HepG2 (cell line): ENCODE measurements at regions not wholly inside any gene's neighbourhood (a gene's known extent, or its start where the extent isn't known, plus 50 kb on each side); places are given as distances from the start of the nearest gene placed in this dataset.

Source experiments
- ATAC-seq: fragments of 200-7000 bp; cut with Tn5 transposase; 3 replicates; pipeline ENCODE4 v1.9.1; 2020; ENCODE audit warnings: mild to moderate bottlenecking, moderate library complexity
- BruUV-seq: library from RNA; stranded (reverse); fragments of 400-500 nt; replicated peaks from 2 replicates; lab custom pipeline; 2021; lab: Mats Ljungman, UMichigan
- CTCF ChIA-PET: fragments of 300-600 bp; formaldehyde crosslinking; extraction: SDS; loops from one replicate; lab custom pipeline; 2021; ENCODE audit warnings: low total read pairs, inconsistent platforms, low intra/inter-chr PET ratio; lab: Yijun Ruan, JAX
- POLR2A ChIA-PET: fragments of 350-600 bp; sonication (Branson Sonifier 250); formaldehyde crosslinking; loops from one replicate; lab custom pipeline; 2020; ENCODE audit warnings: antibody characterized with exemption, inconsistent platforms; lab: Yijun Ruan, JAX
- DNase-seq: peaks from one replicate; pipeline ENCODE4 v3.0.0-alpha.2; 2015; ENCODE audit warnings: low spot score
- FAIRE-seq: peaks from 3 replicates; lab custom pipeline; 2011; peaks lifted over from hg19 to GRCh38; lab: Jason Lieb, UNC
- H2AFZ ChIP-seq: one replicate; pipeline ENCODE4 v1.6.1; 2011; ENCODE audit warnings: low read length, inconsistent platforms
- H3K27ac ChIP-seq: fragments of 300-600 bp; 3 replicates; pipeline ENCODE4 v1.8.0; 2011; ENCODE audit warnings: mixed run types, mild to moderate bottlenecking, mixed read lengths, low read length, inconsistent platforms; ENCODE audit not compliant: insufficient read depth; ENCODE audit errors: extremely low read length
- H3K27me3 ChIP-seq, 2 experiments: fragments of 200-600 bp in 1 of 2; 2 replicates in 1 of 2; 3 replicates in 1 of 2; pipeline versions ENCODE4 v1.6.0 to v1.8.0; 2011; ENCODE audit warnings: low read length in 2 of 2, mild to moderate bottlenecking in 2 of 2, moderate library complexity in 2 of 2, inconsistent platforms in 1 of 2; ENCODE audit not compliant: insufficient read depth in 2 of 2, control insufficient read depth in 1 of 2
- H3K36me3 ChIP-seq, 2 experiments: fragments of 200-600 bp in 1 of 2; replicated peaks in 1 of 2; 2 replicates in 1 of 2; 3 replicates in 1 of 2; pipeline versions ENCODE4 v1.5.1 to v1.8.0; 2011; ENCODE audit warnings: low read length in 2 of 2, inconsistent platforms in 1 of 2; ENCODE audit not compliant: insufficient read depth in 2 of 2, control insufficient read depth in 1 of 2
- H3K4me1 ChIP-seq: 2 replicates; pipeline ENCODE4 v1.5.1; 2012; ENCODE audit warnings: low read length, inconsistent platforms; ENCODE audit not compliant: insufficient read depth
- H3K4me2 ChIP-seq: 2 replicates; pipeline ENCODE4 v1.6.0; 2011; ENCODE audit warnings: low read depth, low read length, inconsistent platforms
- H3K4me3 ChIP-seq, 3 experiments: fragments of 200-600 bp in 1 of 3; sonication (generic), shearing (Covaris generic) in 1 of 3; replicated peaks in 1 of 3; 2 replicates each; pipeline ENCODE4 v1.5.1; 2011 to 2016; ENCODE audit warnings: low read length in 3 of 3, inconsistent platforms in 2 of 3, low read depth in 2 of 3, mild to moderate bottlenecking in 2 of 3, control low read depth in 1 of 3, mixed read lengths in 1 of 3; ENCODE audit not compliant: insufficient read depth in 1 of 3
- H3K79me2 ChIP-seq: one replicate; pipeline ENCODE4 v1.6.1; 2011; ENCODE audit warnings: low read length, inconsistent platforms; ENCODE audit not compliant: insufficient read depth
- H3K9ac ChIP-seq: 2 replicates; pipeline ENCODE4 v1.6.0; 2011; ENCODE audit warnings: mild to moderate bottlenecking, low read depth, low read length, inconsistent platforms; ENCODE audit not compliant: insufficient read depth
- H3K9me3 ChIP-seq: 2 replicates; pipeline ENCODE4 v1.5.1; 2012; ENCODE audit warnings: mild to moderate bottlenecking, low read length
- H4K20me1 ChIP-seq: 2 replicates; pipeline ENCODE4 v1.6.0; 2011; ENCODE audit warnings: inconsistent platforms, mild to moderate bottlenecking, low read length, moderate library complexity; ENCODE audit not compliant: insufficient read depth
- FUBP1 ChIP-seq: sonication (generic); formaldehyde crosslinking; IDR thresholded peaks from 2 replicates; pipeline ENCODE4 v1.5.1; 2020; ENCODE audit warnings: missing genetic modification reagents, mild to moderate bottlenecking, borderline replicate concordance
- IRX3 ChIP-seq: sonication (generic); formaldehyde crosslinking; IDR thresholded peaks from 2 replicates; pipeline ENCODE4 v1.8.1; 2023; ENCODE audit warnings: mild to moderate bottlenecking, low read depth, missing genetic modification reagents, borderline replicate concordance
- KDM1A ChIP-seq: IDR thresholded peaks from 2 replicates; pipeline ENCODE4 v1.6.1; 2016; ENCODE audit warnings: missing compliant biosample characterization
- MAFF ChIP-seq: IDR thresholded peaks from 2 replicates; pipeline ENCODE4 v1.6.1; 2011; ENCODE audit warnings: low read depth, low read length, improper control_type of control experiment
- RBM39 ChIP-seq: fragments of 200-400 bp; formaldehyde crosslinking; IDR thresholded peaks from one replicate; pipeline ENCODE4 v1.6.1; 2018; ENCODE audit warnings: antibody characterized with exemption, mild to moderate bottlenecking, low read depth, low read length; ENCODE audit not compliant: poor library complexity, severe bottlenecking
- ZBTB10 ChIP-seq: sonication (generic); formaldehyde crosslinking; IDR thresholded peaks from 2 replicates; pipeline ENCODE4 v1.4.0; 2020; ENCODE audit warnings: missing genetic modification reagents, borderline replicate concordance
- ZNF407 ChIP-seq: sonication (generic); formaldehyde crosslinking; IDR thresholded peaks from one replicate; pipeline ENCODE4 v1.5.1; 2020; ENCODE audit warnings: mild to moderate bottlenecking, missing genetic modification reagents; ENCODE audit errors: not compliant biosample characterization
- WGBS: methylation state at CpG from one replicate; pipeline ENCODE4 v1.1.6; 2017; ENCODE audit warnings: low lambda C conversion rate; 5-methylcytosine and 5-hydroxymethylcytosine counted together
- in situ Hi-C: cut with HindIII; loops from 2 replicates; pipeline ENCODE4 v1.10.0; 2017; ENCODE audit warnings: low pct_unique_long_range_greater_than_20kb; ENCODE audit not compliant: extremely low pct_ligation_motif_present
- intact Hi-C: fragments of 100-400 bp; cut with micrococcal nuclease; formaldehyde crosslinking; loops from one replicate; pipeline ENCODE4 v1.10.0; 2022; ENCODE audit not compliant: unreplicated experiment
- TF ChIP-seq, protein P1 (sequence below): sonication (generic); formaldehyde crosslinking; IDR thresholded peaks from 2 replicates; pipeline ENCODE4 v1.4.0; 2020; ENCODE audit warnings: mild to moderate bottlenecking, missing genetic modification reagents, borderline replicate concordance

DNA sequence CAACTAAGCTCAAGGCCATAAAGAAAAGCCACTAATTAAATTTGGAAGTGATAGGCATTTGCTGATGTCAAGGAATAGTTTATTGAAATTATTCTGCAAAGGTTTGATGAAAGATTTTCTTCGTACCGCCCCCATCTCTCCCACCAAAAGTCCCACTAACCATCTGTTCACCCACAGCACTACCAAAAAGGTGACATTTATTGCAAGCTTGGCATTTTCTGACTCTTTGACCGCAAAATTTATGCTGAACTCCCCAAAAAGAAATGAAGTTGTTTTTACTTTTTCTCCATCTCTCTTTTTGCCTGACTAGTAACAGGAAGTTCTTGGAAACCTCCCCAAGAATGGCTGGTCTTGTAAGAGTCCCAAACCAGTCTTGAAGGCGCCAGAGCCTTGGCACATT is 384.9 kb upstream of the SOX9 start (continued):
- TF ChIP-seq ZBTB10: no peak
- TF ChIP-seq IRX3 (CRISPR knock-in tag): no peak
- TF ChIP-seq MAFF: peak; percentile 90
- no peak for TF ChIP-seq RBM39
- no peak for TF ChIP-seq FUBP1
- TF ChIP-seq KDM1A (CRISPR knock-in tag): no peak

DNA sequence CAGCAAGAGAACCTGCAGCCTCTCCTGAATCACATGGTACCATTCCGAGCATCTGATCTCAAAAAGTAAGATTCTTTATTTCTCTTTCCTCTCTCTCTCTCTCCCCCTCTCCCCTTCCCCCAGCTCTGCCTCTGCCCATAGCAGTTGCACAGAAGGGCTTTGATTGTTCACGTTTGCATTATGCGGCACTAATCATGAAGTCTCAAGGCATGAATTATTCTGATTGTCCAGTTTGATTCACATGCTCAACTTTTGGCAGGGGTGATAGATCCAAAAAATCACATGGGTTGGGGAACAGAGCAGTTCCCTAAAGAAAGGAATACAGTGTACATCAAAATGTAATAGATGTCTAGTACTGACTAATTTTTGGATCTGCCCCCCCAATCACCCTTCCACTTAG is 380.0 kb upstream of the SOX9 start:
- ATAC-seq: no peak
- TF ChIP-seq, protein P1, sequence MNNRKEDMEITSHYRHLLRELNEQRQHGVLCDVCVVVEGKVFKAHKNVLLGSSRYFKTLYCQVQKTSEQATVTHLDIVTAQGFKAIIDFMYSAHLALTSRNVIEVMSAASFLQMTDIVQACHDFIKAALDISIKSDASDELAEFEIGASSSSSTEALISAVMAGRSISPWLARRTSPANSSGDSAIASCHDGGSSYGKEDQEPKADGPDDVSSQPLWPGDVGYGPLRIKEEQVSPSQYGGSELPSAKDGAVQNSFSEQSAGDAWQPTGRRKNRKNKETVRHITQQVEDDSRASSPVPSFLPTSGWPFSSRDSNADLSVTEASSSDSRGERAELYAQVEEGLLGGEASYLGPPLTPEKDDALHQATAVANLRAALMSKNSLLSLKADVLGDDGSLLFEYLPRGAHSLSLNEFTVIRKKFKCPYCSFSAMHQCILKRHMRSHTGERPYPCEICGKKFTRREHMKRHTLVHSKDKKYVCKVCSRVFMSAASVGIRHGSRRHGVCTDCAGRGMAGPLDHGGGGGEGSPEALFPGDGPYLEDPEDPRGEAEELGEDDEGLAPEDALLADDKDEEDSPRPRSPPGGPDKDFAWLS (CRISPR knock-in tag): no peak
- TF ChIP-seq ZNF407 (CRISPR knock-in tag): no peak

More for the DNA sequence above, 380.0 kb upstream of the SOX9 start:
- no TSS peak for BruUV-seq
- DNase-seq (no peak), FAIRE-seq (no peak)
- Histone ChIP-seq H2AFZ (no peak overlapping the region), H3K9me3 (no peaks in the 10 kb centered on the region), H3K36me3 (no peaks in the 10 kb centered on the region), H3K27ac (no peak overlapping the region), H3K4me3 (no peak overlapping the region), H3K79me2 (no peaks in the 10 kb centered on the region), H3K4me2 (no peak overlapping the region), H3K4me1 (no peaks in the 10 kb centered on the region), H3K9ac (no peak overlapping the region), H3K27me3 (no peaks in the 10 kb centered on the region), H4K20me1 (no peaks in the 10 kb centered on the region)
- 21% methylated on average over 3 of the region's 3 CpGs for WGBS
- intact Hi-C loops (no loop called here), in situ Hi-C loops (no loop called here)
- ChIA-PET CTCF (no interaction called here), POLR2A (no interaction called here)
